GM10248 (cell line): ENCODE measurements at regions not wholly inside any gene's neighbourhood (a gene's known extent, or its start where the extent isn't known, plus 50 kb on each side); places are given as distances from the start of the nearest gene placed in this dataset.
A peak's percentile ranks its signal among the peaks of the same experiment; 100 is the strongest.

Experiments
- CTCF ChIA-PET: fragments of 300-600 bp; sonication (Branson Sonifier 250); formaldehyde crosslinking; extraction: SDS; loops from one replicate; lab custom pipeline; 2021; ENCODE audit warnings: antibody characterized with exemption; lab: Yijun Ruan, JAX
- POLR2A ChIA-PET: fragments of 350-650 bp; sonication (Branson Sonifier 250); formaldehyde crosslinking; extraction: SDS; loops from one replicate; lab custom pipeline; 2020; ENCODE audit warnings: antibody characterized with exemption; lab: Yijun Ruan, JAX
- DNase-seq: peaks from one replicate; pipeline ENCODE4 v3.0.0; 2012; ENCODE audit errors: extremely low spot score
- TF ChIP-seq, protein P1 (sequence below): IDR thresholded peaks from 2 replicates; pipeline ENCODE4 v1.5.1; 2012; ENCODE audit warnings: mild to moderate bottlenecking, low read depth; ENCODE audit errors: extremely low read depth, missing control alignments, control extremely low read depth

DNA sequence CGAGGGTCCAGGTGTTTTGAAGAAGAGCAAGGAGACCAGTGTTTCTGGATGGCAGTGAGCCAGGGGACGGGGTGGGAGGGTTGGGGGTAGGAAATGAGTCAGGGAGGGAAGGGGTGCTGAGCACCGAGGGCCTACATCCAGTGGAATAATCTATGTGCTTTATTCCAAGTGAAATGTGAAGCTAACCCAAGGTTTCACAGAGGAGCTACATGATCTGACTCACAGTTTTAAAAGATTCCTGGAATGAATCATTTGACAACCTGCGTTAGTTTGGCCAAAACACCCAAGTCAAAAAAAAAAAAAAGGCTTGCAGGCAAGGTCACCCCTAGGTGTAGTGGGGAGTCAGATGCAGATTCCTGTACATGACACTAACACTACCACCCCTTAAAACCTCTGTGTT is 419.7 kb upstream of the MEX3C start:
- CTCF ChIA-PET: interaction anchor here (2.1 kb wide), 1 partner anchor 51 kb away, joined by 4 read pairs; no protein-coding TSS in a partner anchor
- TF ChIP-seq, protein P1, sequence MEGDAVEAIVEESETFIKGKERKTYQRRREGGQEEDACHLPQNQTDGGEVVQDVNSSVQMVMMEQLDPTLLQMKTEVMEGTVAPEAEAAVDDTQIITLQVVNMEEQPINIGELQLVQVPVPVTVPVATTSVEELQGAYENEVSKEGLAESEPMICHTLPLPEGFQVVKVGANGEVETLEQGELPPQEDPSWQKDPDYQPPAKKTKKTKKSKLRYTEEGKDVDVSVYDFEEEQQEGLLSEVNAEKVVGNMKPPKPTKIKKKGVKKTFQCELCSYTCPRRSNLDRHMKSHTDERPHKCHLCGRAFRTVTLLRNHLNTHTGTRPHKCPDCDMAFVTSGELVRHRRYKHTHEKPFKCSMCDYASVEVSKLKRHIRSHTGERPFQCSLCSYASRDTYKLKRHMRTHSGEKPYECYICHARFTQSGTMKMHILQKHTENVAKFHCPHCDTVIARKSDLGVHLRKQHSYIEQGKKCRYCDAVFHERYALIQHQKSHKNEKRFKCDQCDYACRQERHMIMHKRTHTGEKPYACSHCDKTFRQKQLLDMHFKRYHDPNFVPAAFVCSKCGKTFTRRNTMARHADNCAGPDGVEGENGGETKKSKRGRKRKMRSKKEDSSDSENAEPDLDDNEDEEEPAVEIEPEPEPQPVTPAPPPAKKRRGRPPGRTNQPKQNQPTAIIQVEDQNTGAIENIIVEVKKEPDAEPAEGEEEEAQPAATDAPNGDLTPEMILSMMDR: no peak
- DNase-seq: no peak
- POLR2A ChIA-PET: no interaction called here

- CTCF ChIA-PET: interaction anchor here (2.1 kb wide), 1 partner anchor 51 kb away, joined by 4 read pairs; no protein-coding TSS in a partner anchor
- POLR2A ChIA-PET: no interaction called here
- DNase-seq: no peak
- TF ChIP-seq, protein P1: no peak
These were observed 420.2 kb upstream of the MEX3C start for GRCh38 chr18:51617572-51618260.

DNA sequence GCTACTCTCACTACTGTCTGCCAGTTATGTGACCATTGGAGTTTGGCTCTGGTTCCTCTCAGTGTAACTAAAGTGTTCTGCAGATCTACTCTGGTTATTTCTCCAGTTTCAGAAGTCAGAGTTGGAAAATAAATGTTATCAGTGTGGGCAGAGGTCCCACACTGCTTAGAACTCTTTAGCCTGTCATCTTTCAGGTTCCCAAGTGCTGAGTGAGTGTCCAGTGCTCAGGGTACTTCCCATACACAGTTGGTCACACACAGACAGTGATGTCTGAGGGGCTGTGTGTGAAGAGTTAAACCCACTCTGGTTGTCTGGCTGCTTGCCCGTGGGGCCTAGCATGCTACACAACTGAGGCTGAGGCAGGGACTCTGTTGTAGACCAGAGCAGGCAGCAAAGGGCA is 421.8 kb upstream of the MEX3C start:
- DNase-seq: no peak
- TF ChIP-seq, protein P1: no peak
- ChIA-PET CTCF (interaction anchor here (2.1 to 3.5 kb wide), 3 partner anchors 10 to 49 kb away, joined by 4 to 45 read pairs (median 41); no protein-coding TSS in a partner anchor), POLR2A (no interaction called here)

DNA sequence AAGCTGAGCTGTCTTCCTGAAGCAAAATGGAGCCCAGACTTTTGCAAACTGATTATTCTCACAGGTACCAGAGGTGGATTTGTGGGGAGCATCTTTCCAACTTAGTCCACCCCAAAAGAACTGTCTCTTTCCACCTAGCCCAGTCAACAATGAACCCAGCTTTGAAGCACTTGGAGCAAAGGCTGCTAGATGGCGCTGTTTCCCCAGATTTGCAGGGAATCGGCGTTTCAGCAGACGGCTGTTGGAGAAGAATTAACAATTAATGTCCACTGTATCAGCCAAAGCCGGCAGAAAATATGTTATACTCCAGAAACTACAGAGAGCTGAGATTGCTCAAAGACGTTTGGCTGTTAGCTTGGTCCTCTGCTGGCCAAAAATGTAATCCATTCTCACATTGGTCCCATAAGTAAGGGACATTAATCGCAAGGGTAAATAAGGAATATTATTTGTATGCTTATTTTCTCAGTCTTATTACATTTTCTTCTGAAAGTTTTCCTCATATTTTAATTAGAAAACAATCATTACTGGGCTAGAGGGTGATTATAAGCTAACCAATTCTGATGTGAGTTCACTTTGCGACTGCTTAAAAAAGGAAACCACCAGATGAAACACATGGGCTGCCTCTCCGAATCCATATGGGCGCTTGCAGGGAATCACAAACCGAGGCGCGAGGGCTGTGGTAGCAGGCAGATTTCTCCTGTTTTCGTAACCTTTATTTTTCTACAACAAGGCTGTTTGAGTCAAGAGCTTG is 423.8 kb upstream of the MEX3C start:
- TF ChIP-seq, protein P1: peak; percentile 89
- ChIA-PET POLR2A (no interaction called here), CTCF (interaction anchor here (0.8 to 4.2 kb wide), 36 partner anchors 10 to 1758 kb away, joined by 3 to 45 read pairs (median 4); no protein-coding TSS in a partner anchor)

GRCh38 chr18:51621864-51622160 is 424.3 kb upstream of the MEX3C start:
- CTCF ChIA-PET: interaction anchor here (0.8 to 4.2 kb wide), 31 partner anchors 9 to 1758 kb away, joined by 3 to 45 read pairs (median 5); no protein-coding TSS in a partner anchor
- no peak for DNase-seq
- TF ChIP-seq, protein P1: no peak
- POLR2A ChIA-PET: no interaction called here

More for the DNA sequence above, 423.8 kb upstream of the MEX3C start:
- peak; percentile 52 for DNase-seq

- no peak for DNase-seq
- CTCF ChIA-PET: interaction anchor here (1.4 to 4.2 kb wide), 5 partner anchors 13 to 667 kb away, joined by 4 to 41 read pairs (median 19); no protein-coding TSS in a partner anchor
- POLR2A ChIA-PET: no interaction called here
- TF ChIP-seq, protein P1: no peak
These were observed 425.2 kb upstream of the MEX3C start for GRCh38 chr18:51622702-51623101.
